NOMO-1 treated with DMSO at 0.1 percent for 48 hours (cell line): ENCODE measurements at regions not wholly inside any gene's neighbourhood (a gene's known extent, or its start where the extent isn't known, plus 50 kb on each side); places are given as distances from the start of the nearest gene placed in this dataset.

Experiments
- DNase-seq: peaks from one replicate; lab custom pipeline; 2025; ENCODE audit not compliant: unreplicated experiment; lab: John Stamatoyannopoulos, UW

DNA sequence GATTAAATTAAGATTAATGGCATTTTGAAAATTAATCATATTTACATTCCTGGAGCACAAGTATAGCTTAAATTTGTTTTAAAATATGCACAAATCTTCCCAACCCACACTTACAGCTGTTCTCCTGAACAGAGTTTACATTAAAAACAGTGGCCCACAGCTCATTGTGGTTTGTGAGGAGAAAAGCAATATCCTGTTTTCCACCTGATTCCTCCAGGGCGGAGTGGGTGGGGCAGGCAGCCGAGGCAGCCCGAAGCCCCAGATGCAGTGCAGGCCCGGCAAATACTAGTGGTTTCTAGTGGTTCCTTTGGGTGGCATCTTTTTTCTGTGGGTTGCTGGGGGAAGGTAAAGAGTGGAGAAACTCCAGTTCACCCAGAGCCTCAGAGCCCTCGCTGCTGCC, 280.8 kb downstream of the ARHGAP12 start:
- no peak for DNase-seq

DNA sequence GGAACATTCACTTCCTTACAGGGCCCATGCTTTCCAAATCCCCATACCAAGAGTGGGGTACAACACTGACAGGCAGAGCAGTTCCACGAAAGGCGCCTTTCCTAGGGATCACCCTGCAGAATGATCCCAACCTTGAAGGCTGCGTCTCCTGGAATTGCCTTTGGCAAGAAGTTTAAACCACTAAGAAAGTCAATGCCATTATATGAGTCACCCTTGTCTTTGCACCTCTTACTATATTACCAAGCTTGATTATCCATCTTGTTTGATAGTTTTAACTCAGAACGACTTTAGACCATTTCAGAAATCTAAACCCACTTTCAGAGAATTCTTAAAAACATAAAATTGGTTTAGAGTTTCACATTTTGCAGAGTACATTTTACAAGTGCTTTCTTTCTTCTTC, 282.1 kb downstream of the ARHGAP12 start:
- DNase-seq: no peak

DNA sequence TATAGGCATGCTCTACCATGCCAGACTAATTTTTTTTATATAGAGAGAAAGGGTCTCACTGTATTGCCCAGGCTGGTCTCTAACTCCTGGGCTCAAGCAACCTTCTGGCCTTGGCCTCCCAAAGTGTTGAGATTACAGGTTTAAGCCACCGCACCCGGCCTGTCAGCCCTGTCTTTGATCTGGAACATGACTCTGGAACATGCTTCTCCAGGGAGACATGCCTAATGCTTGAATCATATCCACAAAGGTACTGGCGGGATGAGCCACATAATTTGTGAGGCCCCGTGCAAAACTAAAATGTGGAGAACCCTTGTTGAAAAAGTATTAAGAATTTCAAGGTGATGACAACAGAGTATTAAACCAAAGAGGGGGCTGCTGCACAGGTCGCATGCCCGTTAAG, 282.8 kb downstream of the ARHGAP12 start:
- DNase-seq: no peak

DNA sequence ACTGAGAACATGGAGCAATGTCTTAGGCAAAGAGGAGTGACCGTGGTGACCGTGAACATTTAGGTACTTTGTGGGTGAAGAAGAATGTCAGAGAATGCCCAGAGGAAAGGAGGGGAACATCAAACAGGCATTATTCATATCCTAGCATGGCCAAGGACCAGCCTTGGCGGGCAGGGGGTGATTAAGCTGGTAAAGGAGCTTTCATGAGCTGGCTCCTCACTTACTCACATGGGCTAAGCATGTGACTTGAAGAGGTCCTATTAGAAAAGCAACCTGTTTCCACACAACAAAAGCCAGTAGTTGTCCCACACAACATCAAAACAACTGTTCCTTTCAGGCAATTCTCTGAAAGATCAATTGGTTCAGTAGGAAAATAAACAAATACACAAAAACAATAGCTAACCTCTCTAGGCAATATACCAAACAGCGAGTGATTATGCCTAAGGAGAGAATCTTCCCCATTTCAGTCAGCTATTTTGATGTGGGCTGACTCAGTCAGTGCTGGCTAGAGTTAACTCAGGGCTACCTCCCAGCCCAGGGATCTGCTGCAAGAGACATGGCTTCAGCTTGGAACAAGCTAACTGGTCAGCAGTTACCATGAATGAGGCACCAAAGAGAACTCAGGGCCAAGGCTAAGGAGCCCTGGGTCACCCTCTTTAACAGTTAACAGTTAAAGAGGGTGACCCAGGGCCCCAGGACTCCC, 283.5 kb downstream of the ARHGAP12 start:
- DNase-seq: no peak

DNA sequence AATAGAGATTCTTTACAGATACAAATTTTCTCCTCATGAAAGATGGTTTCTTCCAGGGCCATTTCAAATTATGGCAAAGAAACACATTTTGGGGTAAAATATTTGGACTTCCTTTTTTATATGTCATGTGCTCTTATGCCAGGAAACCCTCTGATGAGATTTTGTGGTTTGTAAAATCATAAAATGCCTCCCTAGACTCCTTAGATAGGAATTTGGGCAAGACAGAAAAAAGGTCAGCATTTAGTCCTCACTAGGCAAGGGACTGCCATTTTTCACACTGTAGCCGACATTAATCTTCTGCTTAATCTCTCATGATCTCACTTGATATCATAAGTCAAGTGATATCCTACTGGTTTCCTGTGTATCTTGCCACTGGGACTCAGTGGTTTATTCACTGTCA, 286.4 kb downstream of the ARHGAP12 start:
- peak; percentile 15 for DNase-seq

DNA sequence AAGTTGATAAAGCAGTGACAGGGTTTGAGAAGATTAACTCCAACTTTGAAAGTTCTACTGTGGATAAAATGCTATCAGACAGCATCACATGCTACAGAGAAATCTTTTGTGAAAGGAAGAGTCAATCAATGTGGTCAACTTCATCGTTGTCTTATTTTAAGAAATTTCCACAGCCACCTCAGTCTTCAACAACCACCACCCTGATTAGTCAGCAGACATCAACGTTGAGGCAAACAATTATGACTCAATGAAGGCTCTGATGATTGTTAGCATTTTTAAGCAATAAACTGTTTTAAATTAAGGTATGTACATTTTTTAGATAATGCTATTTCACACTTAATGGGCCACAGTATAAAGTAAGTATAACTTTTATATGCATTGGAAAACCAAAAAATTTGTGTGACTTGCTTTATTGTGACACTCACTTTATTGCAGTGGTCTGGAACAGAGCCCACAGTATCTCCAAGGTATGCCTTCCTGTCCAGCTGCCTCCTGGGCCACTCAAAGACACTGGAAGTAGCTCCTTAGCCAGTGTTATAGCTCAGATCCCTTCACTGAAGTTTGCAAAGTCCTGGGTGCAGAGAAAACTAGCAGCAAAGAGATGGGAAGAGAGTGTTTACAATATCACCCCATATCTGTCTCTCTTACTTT, 293.1 kb downstream of the ARHGAP12 start:
- peak; percentile 62 for DNase-seq

DNA sequence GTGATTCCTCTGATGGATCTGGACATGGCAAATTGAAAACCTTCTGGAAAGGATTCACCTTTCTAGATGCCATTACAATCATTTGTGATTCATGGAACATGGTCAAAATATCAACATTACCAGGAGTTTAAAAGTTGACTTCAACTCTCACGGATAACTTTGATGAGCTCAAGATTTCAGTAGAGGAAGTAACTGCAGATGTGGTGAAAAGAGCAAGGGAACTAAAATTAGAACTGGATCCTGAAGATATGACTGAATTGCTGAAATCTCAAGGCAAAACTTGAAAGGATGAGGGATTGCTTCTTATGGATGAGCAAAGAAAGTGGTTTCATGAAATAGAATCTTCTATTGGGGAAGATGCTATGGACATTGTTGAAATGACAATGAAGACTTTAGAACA, 293.6 kb downstream of the ARHGAP12 start:
- DNase-seq: peak; percentile 23

DNA sequence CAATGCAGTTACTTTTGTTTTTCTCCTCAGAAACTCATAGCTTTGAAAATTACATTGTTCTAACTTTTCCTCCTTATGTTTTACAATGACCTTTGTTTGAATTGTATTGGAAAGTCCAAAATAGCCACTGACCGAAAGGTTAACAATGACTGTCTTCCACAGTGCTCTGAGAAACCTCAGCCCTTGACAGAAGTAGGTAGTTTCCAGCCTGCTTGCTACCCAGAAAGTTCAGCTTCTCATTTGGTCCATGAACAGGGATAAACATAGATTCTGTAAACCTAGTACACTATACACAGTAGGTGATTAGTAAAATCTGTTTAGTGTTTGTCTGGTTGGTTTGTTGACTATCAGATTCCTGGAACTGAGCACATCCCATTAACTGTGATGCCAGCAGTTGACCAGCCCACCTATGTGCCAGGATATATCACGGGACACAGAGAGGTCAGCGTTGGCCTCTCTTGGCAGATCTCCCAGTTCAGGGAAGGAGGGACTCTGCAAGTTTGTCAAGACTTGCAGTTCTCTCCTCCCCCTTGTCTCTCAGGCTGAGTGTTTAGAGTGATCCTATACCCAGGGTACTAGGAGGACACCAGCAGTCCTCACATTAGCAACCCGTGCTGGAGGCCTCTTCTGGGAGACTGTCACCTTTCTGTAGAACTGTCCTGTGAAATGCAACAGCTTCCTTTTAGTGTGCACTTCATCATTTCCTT, 297.6 kb downstream of the ARHGAP12 start:
- no peak for DNase-seq

DNA sequence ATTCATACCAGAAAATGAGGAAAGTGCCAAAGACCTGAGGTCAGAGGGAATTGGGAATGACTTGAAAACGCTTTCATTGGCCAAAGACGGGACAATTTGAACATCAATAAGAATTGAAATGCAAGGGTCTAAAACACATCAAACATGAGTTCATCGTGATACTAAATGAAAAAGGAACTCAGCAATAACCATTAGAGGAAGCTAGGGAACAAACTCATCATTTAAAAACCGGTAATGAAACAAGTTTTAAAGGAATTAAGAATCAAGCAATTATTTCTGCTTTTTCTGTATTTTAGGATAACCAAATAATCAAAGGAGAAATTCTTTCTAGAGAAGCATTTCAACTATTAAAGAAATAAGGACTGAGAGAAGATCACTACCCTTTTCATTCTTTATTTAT, 303.1 kb downstream of the ARHGAP12 start:
- peak; percentile 81 for DNase-seq

DNA sequence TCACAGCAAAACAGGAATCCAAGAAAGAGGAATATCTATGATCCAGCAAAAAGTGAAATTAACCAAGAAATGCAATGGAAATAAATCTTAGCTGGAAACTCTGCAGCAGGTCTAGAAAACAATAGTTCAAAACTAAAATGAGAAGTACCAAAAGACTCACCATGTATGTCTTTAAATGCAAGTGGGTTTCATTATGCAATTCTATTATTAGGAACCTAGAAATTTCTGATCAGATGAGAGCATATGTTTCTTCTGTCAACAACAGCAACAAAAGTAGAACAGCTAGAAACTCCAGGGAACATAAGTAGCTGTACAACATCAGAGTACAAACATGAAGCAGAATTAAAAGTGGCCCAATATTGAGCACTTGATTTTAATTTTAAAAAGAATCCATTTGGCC, 304.0 kb downstream of the ARHGAP12 start:
- no peak for DNase-seq

DNA sequence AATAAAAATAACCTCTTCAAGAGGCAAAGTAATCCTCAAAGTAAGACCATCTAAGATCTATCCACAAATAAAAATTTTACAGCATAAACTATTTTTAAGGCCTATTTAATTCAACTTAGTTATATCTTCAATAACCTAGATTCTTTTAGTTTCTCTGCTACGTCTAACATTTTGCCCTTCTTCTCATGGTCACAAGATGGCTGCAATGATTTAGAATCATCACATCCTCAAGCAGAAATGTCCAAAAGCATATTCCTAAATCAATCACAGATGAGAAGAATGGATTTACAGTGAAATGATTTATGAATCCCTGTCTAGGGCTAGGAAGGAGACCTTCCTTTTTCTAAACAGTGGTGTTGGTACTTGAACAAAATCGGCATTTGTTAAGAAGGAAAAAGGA, 304.7 kb downstream of the ARHGAP12 start:
- DNase-seq: no peak

DNA sequence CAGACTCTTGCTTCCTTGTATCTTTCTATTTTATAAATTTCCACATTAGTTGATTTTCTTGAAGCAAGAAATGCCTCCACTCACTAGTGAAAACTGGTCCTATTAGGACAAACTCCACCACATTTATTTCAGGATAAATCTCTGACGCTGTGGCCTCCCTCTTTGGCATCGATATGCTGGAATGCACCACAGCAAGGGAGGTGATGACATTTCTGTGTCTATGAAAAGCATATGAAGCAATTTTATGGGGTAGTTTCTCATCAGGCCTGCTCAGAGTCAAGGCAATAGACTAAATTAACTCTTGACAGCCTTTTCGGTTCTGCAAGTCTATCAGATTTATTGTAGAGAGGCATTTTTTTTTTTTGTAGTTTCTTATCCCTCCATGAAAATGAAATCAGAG, 304.4 kb downstream of the ZEB1 start:
- DNase-seq: peak; percentile 8

DNA sequence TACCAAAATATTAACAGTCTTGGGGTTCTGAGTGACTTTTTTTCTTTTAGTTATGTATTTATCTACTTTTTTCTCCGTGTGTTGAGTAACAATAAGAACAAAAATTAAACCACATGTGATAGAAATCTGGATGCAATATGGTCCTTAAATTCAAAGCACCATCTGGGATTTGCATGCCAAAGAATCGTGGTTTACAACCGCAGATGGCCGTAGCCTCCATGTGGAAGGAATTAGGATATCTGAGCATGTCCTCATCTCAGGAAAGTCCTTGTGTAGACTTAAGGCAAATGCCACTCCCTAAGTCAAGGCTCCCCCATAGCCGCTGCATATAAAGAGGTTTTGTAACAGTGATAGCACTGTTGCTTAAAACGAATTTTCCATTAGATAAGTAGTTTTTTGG, 304.0 kb downstream of the ZEB1 start:
- DNase-seq: no peak

DNA sequence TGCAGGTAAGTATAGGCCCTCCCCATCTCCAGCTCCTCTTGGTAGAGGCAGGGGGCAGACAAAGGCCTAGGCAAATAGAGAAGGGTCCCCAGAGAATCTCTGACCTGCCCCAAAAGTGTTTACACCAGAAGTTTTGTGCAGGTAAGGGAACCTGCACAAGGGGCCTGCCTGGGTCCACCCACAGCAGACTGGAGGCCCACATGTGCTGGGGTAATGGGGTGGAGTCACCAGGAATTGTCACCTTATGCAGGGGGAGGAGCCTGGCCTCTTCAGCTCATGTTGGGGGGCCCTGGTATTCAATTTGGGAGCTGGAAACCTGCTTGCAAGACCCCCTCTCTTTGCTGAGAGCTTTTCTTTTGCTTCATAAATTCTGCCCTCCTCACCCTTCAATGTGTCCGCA, 302.7 kb downstream of the ZEB1 start:
- no peak for DNase-seq

DNA sequence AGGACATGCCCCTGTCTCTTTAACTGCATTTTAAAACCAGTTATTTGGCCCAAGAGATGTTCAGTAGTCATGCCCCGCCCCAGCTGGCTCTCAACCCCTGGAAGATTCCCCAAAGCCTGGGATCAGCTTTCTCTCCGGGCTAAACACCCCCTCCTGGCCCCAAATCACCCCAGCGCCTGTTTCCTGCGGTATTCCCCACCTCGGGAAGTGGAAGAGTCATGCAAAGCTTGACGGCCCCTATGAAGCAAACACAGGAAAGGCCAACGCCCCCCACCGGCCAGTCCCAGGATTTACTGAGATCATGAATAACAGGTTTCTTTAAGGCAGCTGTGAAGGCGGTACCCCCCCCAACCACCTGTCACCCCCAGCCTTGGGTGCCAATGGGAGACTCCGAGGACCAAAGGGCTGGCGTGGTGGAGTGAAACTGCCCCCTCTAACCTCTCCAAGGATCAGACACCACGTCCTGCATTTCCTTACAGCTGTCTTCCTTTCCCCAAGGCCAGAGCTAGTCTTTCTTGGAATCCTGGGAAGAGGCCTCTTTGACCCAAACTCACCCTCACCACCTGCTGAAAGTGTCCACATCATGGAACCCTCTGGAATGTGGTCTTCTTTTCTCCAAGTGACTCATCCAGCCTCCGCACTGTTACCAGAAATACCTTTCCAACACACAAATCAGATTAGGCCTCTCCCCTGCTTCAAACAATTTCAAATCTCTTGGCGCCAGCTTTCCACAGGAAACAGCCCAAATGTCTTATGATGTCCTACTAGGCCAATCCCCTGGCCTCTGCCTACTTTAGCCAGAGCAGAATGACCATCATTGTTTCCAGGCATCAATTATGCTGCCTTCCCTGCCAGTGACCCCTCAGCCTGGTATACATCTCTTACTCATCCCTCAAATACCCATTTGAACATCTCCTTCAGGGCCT, 301.5 kb downstream of the ZEB1 start:
- no peak for DNase-seq

DNA sequence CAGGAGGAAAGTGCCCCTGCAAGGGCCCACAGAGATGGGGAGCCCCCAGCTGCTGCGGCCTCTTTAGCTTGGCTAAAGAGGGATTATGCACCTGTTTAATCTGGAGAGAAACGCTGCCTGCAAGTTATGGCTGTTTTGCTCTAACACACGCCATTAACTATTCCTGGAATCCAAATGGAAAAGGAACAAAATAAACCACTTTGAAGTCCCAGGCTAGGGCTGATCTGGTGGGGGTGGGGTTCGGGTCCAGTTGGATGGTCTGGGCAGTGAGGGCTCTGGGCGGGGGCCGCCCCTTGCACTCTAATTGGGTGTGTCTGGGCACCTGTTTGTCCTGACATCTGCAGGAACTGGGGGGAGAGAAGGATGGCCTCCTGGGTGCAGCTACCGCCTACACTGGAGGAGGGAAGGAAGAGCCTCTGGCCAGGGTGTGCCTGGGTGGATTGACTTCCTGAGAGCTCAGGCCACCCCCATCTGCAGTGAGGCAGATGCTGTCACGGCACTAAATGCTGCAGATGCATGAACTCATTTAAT, 300.6 kb downstream of the ZEB1 start:
- no peak for DNase-seq

DNA sequence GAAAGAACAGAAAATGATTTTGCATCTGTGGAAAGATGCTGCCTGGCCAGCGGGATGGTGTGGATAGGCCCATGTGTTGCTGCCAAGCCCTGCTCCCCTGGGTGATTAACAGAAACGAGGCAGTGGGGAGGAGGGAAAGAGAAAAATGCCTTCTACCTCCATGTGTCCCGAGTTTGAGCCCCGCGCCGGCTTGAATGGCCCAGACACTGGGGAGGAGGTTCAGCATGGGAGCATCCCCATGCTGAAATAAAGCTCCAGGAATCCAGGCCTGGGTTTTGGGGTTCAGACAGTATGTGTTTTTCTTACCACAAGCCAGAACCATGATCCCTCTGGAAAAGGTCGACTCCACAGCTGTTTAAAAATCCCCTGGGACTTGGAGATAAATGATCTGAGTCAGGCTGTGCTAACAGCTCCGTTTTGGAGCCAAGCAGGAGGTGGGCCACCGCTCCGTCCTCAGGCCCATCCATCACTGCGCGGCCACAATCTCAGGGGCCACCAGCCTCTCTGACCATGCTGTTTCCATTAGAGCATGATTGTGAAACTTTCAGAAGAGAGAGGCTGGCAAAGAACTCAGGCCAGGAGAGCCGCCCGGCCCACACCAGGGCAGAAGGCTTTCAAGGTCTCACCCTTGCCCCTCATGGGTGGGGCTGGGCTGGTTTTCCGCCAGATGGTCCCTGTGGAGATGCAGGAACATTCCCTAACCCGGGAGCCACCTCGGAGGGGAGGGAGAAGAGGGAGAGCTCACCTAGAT, 299.7 kb downstream of the ZEB1 start:
- DNase-seq: no peak

DNA sequence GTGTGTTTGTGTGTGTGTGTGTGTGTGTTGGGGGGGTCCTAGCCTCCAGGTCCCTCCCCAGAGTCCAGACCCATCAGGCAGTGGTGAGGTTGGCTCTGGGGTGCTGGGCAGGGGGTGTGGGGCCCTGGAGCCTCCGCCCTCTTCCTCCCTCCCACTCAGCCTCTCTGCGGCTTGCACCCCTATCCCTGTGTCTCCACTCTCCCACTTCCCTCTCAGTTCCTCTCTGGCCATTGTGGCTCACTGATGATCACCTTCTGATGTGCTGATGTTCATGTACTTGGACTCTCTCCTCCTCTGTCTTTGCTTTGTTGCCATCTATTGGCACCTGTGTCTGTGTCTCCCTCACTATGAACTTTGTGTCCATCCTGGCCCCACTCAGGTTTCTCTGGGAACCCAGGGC, 298.7 kb downstream of the ZEB1 start:
- DNase-seq: no peak

DNA sequence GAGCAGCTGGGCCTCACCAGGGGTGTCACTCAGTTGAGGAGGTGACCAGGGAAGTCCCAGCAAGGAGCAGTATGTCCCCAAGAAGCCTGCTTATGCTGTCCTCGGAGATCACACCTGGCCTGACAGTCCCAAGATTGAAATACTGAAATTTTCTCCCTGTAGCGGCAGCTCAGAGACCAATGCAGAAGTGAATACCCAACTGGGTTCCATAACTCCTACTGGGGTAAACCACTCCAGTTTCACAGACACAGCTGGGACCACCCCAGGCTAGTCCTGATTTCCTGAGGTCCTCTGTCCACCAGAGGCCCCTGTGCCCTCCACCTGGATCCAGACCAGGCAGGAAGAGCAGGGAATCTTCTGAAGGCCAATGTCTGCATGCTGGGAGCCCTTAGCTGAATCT, 298.1 kb downstream of the ZEB1 start:
- no peak for DNase-seq

DNA sequence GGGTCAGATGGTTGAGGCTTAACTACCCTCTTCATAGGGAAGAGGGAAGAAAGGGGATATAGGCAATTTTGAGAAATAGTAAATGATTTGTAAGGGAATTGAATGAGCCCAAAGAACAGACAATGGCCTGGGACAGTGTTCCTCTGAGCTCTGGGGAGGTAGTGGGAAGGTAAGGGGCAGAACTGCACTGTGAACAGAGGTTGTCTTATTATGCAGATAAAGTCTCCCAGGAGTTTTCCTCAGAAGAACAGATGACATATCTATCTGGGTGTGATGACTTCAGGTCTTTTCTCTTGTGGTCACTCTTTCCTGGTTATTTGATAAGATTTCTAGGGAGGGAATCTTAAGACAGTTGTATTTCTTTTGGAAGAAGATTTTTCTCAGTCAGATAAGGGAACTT, 296.1 kb downstream of the ZEB1 start:
- no peak for DNase-seq
